H1 (cell line): ENCODE measurements at regions not wholly inside any gene's neighbourhood (a gene's known extent, or its start where the extent isn't known, plus 50 kb on each side); places are given as distances from the start of the nearest gene placed in this dataset.

ENCODE experiments used
- CTCF ChIA-PET: fragments of 300-600 bp; sonication (Branson Sonifier 250); formaldehyde crosslinking; loops from one replicate; lab custom pipeline; 2021; ENCODE audit not compliant: partially characterized antibody; lab: Charles Lee
- POLR2A ChIA-PET: fragments of 300-600 bp; sonication (Branson Sonifier 250); formaldehyde crosslinking; loops from one replicate; lab custom pipeline; 2021; ENCODE audit warnings: inconsistent platforms; ENCODE audit not compliant: partially characterized antibody; lab: Charles Lee
- DNase-seq, 2 experiments: peaks; one replicate each; pipeline versions ENCODE4 v3.0.0 to v3.0.0-alpha.2; 2010 to 2022; ENCODE audit warnings: low spot score in 2 of 2, low read depth in 1 of 2, mixed read lengths in 1 of 2
- FAIRE-seq: peaks from 2 replicates; lab custom pipeline; 2011; peaks lifted over from hg19 to GRCh38; lab: Jason Lieb, UNC
- H2AFZ ChIP-seq: 2 replicates; pipeline ENCODE4 v1.8.1; 2012; ENCODE audit warnings: low read length, inconsistent platforms
- H2AK5ac ChIP-seq: 2 replicates; pipeline ENCODE4 v1.6.1; 2013; ENCODE audit warnings: low read depth, low read length
- H2BK120ac ChIP-seq: replicated peaks from 2 replicates; pipeline ENCODE3; 2013; ENCODE audit warnings: low read depth, low read length, inconsistent platforms
- H2BK12ac ChIP-seq: 2 replicates; pipeline ENCODE4 v1.6.1; 2013; ENCODE audit warnings: low read depth, low read length
- H2BK15ac ChIP-seq: 2 replicates; pipeline ENCODE4 v1.6.1; 2013; ENCODE audit warnings: low read length
- H2BK20ac ChIP-seq: 2 replicates; pipeline ENCODE4 v1.6.1; 2013; ENCODE audit warnings: low read length
- H2BK5ac ChIP-seq: 2 replicates; pipeline ENCODE4 v1.6.1; 2013; ENCODE audit warnings: low read depth, low read length
- H3K14ac ChIP-seq: 2 replicates; pipeline ENCODE4 v1.6.1; 2013; ENCODE audit warnings: inconsistent platforms; ENCODE audit not compliant: insufficient read length
- H3K18ac ChIP-seq: 2 replicates; pipeline ENCODE4 v1.6.1; 2013; ENCODE audit warnings: low read length; ENCODE audit errors: extremely low read depth
- H3K23ac ChIP-seq: 2 replicates; pipeline ENCODE4 v1.6.1; 2013; ENCODE audit warnings: inconsistent platforms; ENCODE audit not compliant: insufficient read length
- H3K23me2 ChIP-seq: 2 replicates; pipeline ENCODE4 v1.6.1; 2013; ENCODE audit warnings: low read depth, low read length
- H3K27ac ChIP-seq: 2 replicates; pipeline ENCODE4 v1.6.1; 2011; ENCODE audit warnings: low read depth, low read length, inconsistent platforms
- H3K27me3 ChIP-seq, 4 experiments: replicated peaks in 1 of 4; 1 replicate in 1 of 4; 2 replicates in 3 of 4; pipeline versions ENCODE4 v1.6.1 to v1.8.1; 2011 to 2013; ENCODE audit warnings: low read length in 3 of 4, mild to moderate bottlenecking in 3 of 4, inconsistent platforms in 2 of 4, mixed read lengths in 2 of 4, moderate library complexity in 1 of 4; ENCODE audit not compliant: control insufficient read depth in 3 of 4, insufficient read depth in 3 of 4; ENCODE audit errors: extremely low read depth in 1 of 4
- H3K36me3 ChIP-seq, 4 experiments: 2 replicates each; pipeline versions ENCODE4 v1.6.1 to v1.8.1; 2011 to 2013; ENCODE audit warnings: mild to moderate bottlenecking in 4 of 4, low read length in 3 of 4, moderate library complexity in 2 of 4, control low read depth in 1 of 4, inconsistent platforms in 1 of 4; ENCODE audit not compliant: insufficient read depth in 4 of 4, control insufficient read depth in 2 of 4
- H3K4ac ChIP-seq: replicated peaks from 2 replicates; pipeline ENCODE3; 2013; ENCODE audit warnings: low read length, low read depth, mixed read lengths, inconsistent platforms; ENCODE audit not compliant: insufficient read length
- H3K4me1 ChIP-seq, 4 experiments: replicated peaks in 1 of 4; 1 replicate in 1 of 4; 2 replicates in 3 of 4; pipeline versions ENCODE4 v1.6.1 to v1.8.1; 2011 to 2013; ENCODE audit warnings: low read length in 3 of 4, inconsistent platforms in 2 of 4, mixed read lengths in 1 of 4; ENCODE audit not compliant: insufficient read depth in 4 of 4, control insufficient read depth in 3 of 4
- H3K4me2 ChIP-seq, 2 experiments: 2 replicates each; pipeline versions ENCODE4 v1.6.1 to v1.8.1; 2011 to 2013; ENCODE audit warnings: low read depth in 2 of 2, low read length in 2 of 2, control low read depth in 1 of 2, inconsistent platforms in 1 of 2, mild to moderate bottlenecking in 1 of 2; ENCODE audit not compliant: insufficient read depth in 1 of 2
- H3K4me3 ChIP-seq, 4 experiments: fragments of 200-600, 300-600 bp in 1 of 4; sonication (generic), shearing (Covaris generic), sonication (Bioruptor Twin) in 1 of 4; 2 replicates each; pipeline versions ENCODE4 v1.5.1 to v1.8.1; 2011 to 2016; ENCODE audit warnings: low read length in 4 of 4, low read depth in 3 of 4, control low read depth in 2 of 4, inconsistent platforms in 2 of 4, mild to moderate bottlenecking in 2 of 4, mixed read lengths in 1 of 4, moderate library complexity in 1 of 4; ENCODE audit not compliant: insufficient read depth in 2 of 4; ENCODE audit errors: extremely low read depth in 1 of 4
- H3K56ac ChIP-seq: replicated peaks from 2 replicates; pipeline ENCODE3; 2013; ENCODE audit warnings: low read depth, mild to moderate bottlenecking, mixed read lengths, low read length, inconsistent platforms; ENCODE audit not compliant: insufficient read length
- H3K79me1 ChIP-seq: 2 replicates; pipeline ENCODE4 v1.6.1; 2013; ENCODE audit warnings: low read depth, low read length, control low read depth
- H3K79me2 ChIP-seq, 2 experiments: 2 replicates each; pipeline versions ENCODE4 v1.6.1 to v1.8.1; 2012 to 2013; ENCODE audit warnings: low read length in 2 of 2, mild to moderate bottlenecking in 2 of 2, inconsistent platforms in 1 of 2; ENCODE audit not compliant: insufficient read depth in 2 of 2, control insufficient read depth in 1 of 2
- H3K9ac ChIP-seq, 4 experiments: replicated peaks in 1 of 4; 1 replicate in 1 of 4; 2 replicates in 3 of 4; pipeline versions ENCODE4 v1.6.1 to v1.8.1; 2011 to 2013; ENCODE audit warnings: low read depth in 3 of 4, low read length in 3 of 4, control low read depth in 2 of 4, mild to moderate bottlenecking in 2 of 4, moderate library complexity in 2 of 4, inconsistent platforms in 1 of 4; ENCODE audit errors: extremely low read depth in 1 of 4
- H3K9me3 ChIP-seq, 2 experiments: 2 replicates each; pipeline versions ENCODE4 v1.6.1 to v1.8.1; 2012 to 2013; ENCODE audit warnings: mild to moderate bottlenecking in 2 of 2, moderate library complexity in 2 of 2, control low read depth in 1 of 2, inconsistent platforms in 1 of 2, low read depth in 1 of 2, low read length in 1 of 2, mixed read lengths in 1 of 2; ENCODE audit not compliant: insufficient read depth in 2 of 2
- H4K20me1 ChIP-seq, 2 experiments: replicated peaks in 1 of 2; 2 replicates each; pipeline versions ENCODE3 to v1.8.1; 2011 to 2013; ENCODE audit warnings: inconsistent platforms in 2 of 2, low read length in 2 of 2, mild to moderate bottlenecking in 1 of 2; ENCODE audit not compliant: insufficient read depth in 2 of 2, control insufficient read depth in 1 of 2
- H4K5ac ChIP-seq: 2 replicates; pipeline ENCODE4 v1.6.1; 2013; ENCODE audit warnings: low read length, low read depth, mixed read lengths, inconsistent platforms; ENCODE audit not compliant: insufficient read length
- H4K8ac ChIP-seq: 2 replicates; pipeline ENCODE4 v1.8.0; 2013; ENCODE audit warnings: mild to moderate bottlenecking, moderate library complexity, low read length, inconsistent platforms; ENCODE audit not compliant: insufficient read depth; ENCODE audit errors: extremely low read depth
- H4K91ac ChIP-seq: replicated peaks from 2 replicates; pipeline ENCODE3; 2013; ENCODE audit warnings: low read length, mixed read lengths, inconsistent platforms; ENCODE audit not compliant: insufficient read length
- CREB1 ChIP-seq: IDR thresholded peaks from 2 replicates; pipeline ENCODE4 v1.6.1; 2012; ENCODE audit warnings: inconsistent platforms
- CTBP2 ChIP-seq: IDR thresholded peaks from 2 replicates; pipeline ENCODE4 v1.7.0; 2011; ENCODE audit warnings: borderline replicate concordance, mild to moderate bottlenecking, moderate library complexity, mixed read lengths, low read length; ENCODE audit not compliant: insufficient read depth, insufficient read length
- HDAC6 ChIP-seq: IDR thresholded peaks from one replicate; pipeline ENCODE4 v1.7.1; 2012; ENCODE audit warnings: low read depth, mild to moderate bottlenecking, inconsistent platforms, low read length, moderate library complexity
- KDM4A ChIP-seq: IDR thresholded peaks from one replicate; pipeline ENCODE4 v1.7.1; 2012; ENCODE audit warnings: low read depth, mild to moderate bottlenecking, moderate library complexity, low read length, inconsistent platforms; ENCODE audit not compliant: severe bottlenecking
- MAFK ChIP-seq: IDR thresholded peaks from 2 replicates; pipeline ENCODE4 v1.6.1; 2012; ENCODE audit warnings: low read depth, mild to moderate bottlenecking, improper control_type of control experiment, low read length
- NANOG ChIP-seq: IDR thresholded peaks from 2 replicates; pipeline ENCODE4 v1.6.1; 2011; ENCODE audit warnings: low read length, low read depth, mild to moderate bottlenecking, inconsistent platforms; ENCODE audit not compliant: insufficient read depth, poor library complexity, severe bottlenecking
- RAD21 ChIP-seq, 2 experiments: IDR thresholded peaks in 1 of 2; conservative IDR thresholded peaks in 1 of 2; 2 replicates each; pipeline ENCODE4 v1.6.1; 2011; ENCODE audit warnings: low read depth in 2 of 2, low read length in 2 of 2, improper control_type of control experiment in 1 of 2, inconsistent platforms in 1 of 2, mild to moderate bottlenecking in 1 of 2, moderate library complexity in 1 of 2
- SIN3A ChIP-seq, 2 experiments: IDR thresholded peaks in 1 of 2; conservative IDR thresholded peaks in 1 of 2; 2 replicates each; pipeline ENCODE4 v1.6.1; 2011 to 2012; ENCODE audit warnings: low read length in 2 of 2, improper control_type of control experiment in 1 of 2, low read depth in 1 of 2, mild to moderate bottlenecking in 1 of 2
- SIRT6 ChIP-seq: IDR thresholded peaks from one replicate; pipeline ENCODE4 v1.7.1; 2012; ENCODE audit warnings: low read length, inconsistent platforms
- TAF1 ChIP-seq: IDR thresholded peaks from 2 replicates; pipeline ENCODE4 v1.6.1; 2011; ENCODE audit warnings: mild to moderate bottlenecking, low read depth, low read length
- WGBS, 2 experiments: shearing (Covaris generic) in 1 of 2; methylation state at CpG; one replicate each; pipeline versions ENCODE4 v1.1.6 to v1.1.7; 2013 to 2015; ENCODE audit warnings: low lambda C conversion rate in 2 of 2, mixed read lengths in 2 of 2, inconsistent platforms in 1 of 2, low coverage in 1 of 2, missing lambda C conversion rate in 1 of 2; ENCODE audit not compliant: insufficient replicate concordance in 2 of 2, insufficient coverage in 1 of 2, insufficient read length in 1 of 2; ENCODE audit errors: extremely low coverage in 1 of 2, missing lambda C conversion rate in 1 of 2; 5-methylcytosine and 5-hydroxymethylcytosine counted together
- TF ChIP-seq, protein P1 (sequence below): IDR thresholded peaks from 2 replicates; pipeline ENCODE4 v1.6.1; 2012; ENCODE audit warnings: inconsistent platforms
- TF ChIP-seq, protein P2 (sequence below): IDR thresholded peaks from 2 replicates; pipeline ENCODE4 v1.6.1; 2012; ENCODE audit warnings: low read length, inconsistent platforms

DNA sequence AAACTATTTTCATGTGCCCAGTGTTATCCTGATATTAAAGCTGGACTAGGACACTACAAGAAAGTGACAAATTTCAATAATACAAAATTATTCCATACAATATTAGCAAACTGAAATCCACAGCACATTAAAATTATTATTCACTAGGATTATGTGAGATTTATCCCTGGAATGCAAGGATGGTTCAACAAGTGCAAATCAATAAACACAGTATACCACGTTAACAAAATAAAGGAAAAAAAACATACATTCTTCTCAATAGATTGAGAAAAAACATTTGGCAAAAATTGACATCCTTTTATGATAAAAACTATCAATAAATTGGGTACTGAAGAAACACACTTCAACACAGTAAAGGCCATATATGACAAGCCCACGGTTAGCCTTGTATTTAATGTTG, 1758.2 kb upstream of the RAG2 start:
- Histone ChIP-seq H2AK5ac (no peak overlapping the region), H2BK15ac (no peak overlapping the region), H2BK5ac (no peak overlapping the region), H3K14ac (no peak overlapping the region), H3K79me1 (no peaks in the 10 kb centered on the region), H3K56ac (no peak overlapping the region), H4K5ac (no peak overlapping the region), H3K27ac (no peak overlapping the region), H3K4me2 (no peak overlapping the region), H2BK120ac (no peak overlapping the region), H3K23me2 (no peaks in the 10 kb centered on the region), H4K91ac (no peak overlapping the region), H3K23ac (no peak overlapping the region), H3K79me2 (no peaks in the 10 kb centered on the region), H3K4ac (no peak overlapping the region), H2BK20ac (no peak overlapping the region), H3K9me3 (0 out of 4 replicates have a peak, but pooled peaks cover 0 to 3% of the 10 kb centered on the region in 2 experiments), H3K4me3 (no peak overlapping the region), H4K20me1 (no peaks in the 10 kb centered on the region), H3K36me3 (no peaks in the 10 kb centered on the region), H3K9ac (no peak overlapping the region), H3K27me3 (no peaks in the 10 kb centered on the region), H3K4me1 (no peaks in the 10 kb centered on the region), H2AFZ (no peak overlapping the region), H4K8ac (no peak overlapping the region), H3K18ac (no peak overlapping the region), H2BK12ac (no peak overlapping the region)
- FAIRE-seq (no peak), DNase-seq (no peak)
- 90% methylated on average over 2 of the region's 2 CpGs; no CpG with 5 or more reads in 1 of the 2 experiments for WGBS, 2 experiments
- CTCF ChIA-PET: no interaction called here
- POLR2A ChIA-PET: no interaction called here
- TF ChIP-seq CREB1 (no peak), NANOG (no peak), CTBP2 (no peak), TAF1 (no peak), HDAC6 (no peak), KDM4A (no peak), RAD21 (IDR thresholded peaks at IDR 0.05 in 1 of 2, conservative IDR thresholded peaks at IDR 0.05 in 1 of 2; ENCODE audit: low read depth in 2 of 2, low read length in 2 of 2) (no peak), SIRT6 (no peak), SIN3A (conservative IDR thresholded peaks at IDR 0.05 in 1 of 2, IDR thresholded peaks at IDR 0.05 in 1 of 2; ENCODE audit: low read depth in 1 of 2, low read length in 2 of 2) (no peak), MAFK (no peak)
- TF ChIP-seq, protein P1, sequence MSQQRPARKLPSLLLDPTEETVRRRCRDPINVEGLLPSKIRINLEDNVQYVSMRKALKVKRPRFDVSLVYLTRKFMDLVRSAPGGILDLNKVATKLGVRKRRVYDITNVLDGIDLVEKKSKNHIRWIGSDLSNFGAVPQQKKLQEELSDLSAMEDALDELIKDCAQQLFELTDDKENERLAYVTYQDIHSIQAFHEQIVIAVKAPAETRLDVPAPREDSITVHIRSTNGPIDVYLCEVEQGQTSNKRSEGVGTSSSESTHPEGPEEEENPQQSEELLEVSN: no peak
- TF ChIP-seq, protein P2, sequence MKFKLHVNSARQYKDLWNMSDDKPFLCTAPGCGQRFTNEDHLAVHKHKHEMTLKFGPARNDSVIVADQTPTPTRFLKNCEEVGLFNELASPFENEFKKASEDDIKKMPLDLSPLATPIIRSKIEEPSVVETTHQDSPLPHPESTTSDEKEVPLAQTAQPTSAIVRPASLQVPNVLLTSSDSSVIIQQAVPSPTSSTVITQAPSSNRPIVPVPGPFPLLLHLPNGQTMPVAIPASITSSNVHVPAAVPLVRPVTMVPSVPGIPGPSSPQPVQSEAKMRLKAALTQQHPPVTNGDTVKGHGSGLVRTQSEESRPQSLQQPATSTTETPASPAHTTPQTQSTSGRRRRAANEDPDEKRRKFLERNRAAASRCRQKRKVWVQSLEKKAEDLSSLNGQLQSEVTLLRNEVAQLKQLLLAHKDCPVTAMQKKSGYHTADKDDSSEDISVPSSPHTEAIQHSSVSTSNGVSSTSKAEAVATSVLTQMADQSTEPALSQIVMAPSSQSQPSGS: no peak
